ENCODE measurements at regions not wholly inside any gene's neighbourhood (a gene's known extent, or its start where the extent isn't known, plus 50 kb on each side); places are given as distances from the start of the nearest gene placed in this dataset.

DNA sequence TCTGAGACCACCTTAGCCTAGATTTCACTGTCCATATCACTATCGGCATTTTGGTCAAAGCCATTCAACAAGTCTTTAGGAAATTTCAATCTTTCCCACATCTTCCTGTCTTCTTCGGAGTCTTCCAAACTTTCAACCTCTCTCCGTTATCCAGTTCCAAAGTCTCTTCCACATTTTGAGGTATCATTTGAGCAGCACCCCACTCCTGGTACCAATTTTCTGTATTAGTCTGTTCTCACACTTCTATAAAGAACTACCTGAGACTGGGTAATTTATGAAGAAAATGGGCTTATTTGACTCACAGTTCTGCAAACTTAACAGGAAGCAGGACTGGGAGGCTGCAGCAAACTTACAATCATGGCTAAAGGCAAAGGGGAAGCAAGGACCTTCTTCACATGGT, 215.5 kb downstream of the CYLC2 start:
- dilution Hi-C loops (cut with MboI; ENCODE audit: extremely low pct_ligation_motif_present, low sequenced_read_pairs) = no loop called here

DNA sequence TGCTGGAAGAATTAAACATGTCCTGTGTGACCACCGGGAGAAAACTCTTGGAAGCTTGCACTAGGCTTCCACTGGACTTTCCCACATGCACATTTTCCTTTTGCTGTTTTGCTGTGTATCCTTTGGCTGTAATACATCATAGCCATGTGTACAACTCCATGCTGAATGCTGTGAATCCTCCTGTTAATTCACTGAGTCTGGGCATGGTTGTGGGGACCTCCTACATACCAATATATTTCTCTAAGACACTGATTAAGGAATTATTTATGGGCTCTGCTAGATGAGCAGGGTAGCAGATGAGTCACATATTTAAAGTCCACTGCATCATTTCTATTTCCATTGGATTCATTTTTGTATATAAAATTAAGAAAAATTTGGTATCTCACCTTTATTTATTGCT, 220.1 kb downstream of the CYLC2 start:
- no peak overlapping the region for H3K9ac ChIP-seq (replicated peaks; ENCODE audit: extremely low read depth, insufficient read depth, low read length)
- no peaks in the 10 kb centered on the region for H3K4me1 ChIP-seq (ENCODE audit: control insufficient read depth, extremely low read depth, insufficient read depth, low read length)
- no peak overlapping the region for H3K4me2 ChIP-seq (ENCODE audit: insufficient read depth, low read length)
- BruUV-seq (replicated peaks) = no TSS peak
- H3K36me3 ChIP-seq (ENCODE audit: control insufficient read depth in 2 of 2, extremely low read depth in 1 of 2, insufficient read depth in 2 of 2, low read length in 2 of 2) = no peaks in the 10 kb centered on the region
- no peaks in the 10 kb centered on the region for H3K9me1 ChIP-seq (replicated peaks; ENCODE audit: control insufficient read depth, extremely low read depth, insufficient read depth, low read length)
- H4K20me1 ChIP-seq (replicated peaks; ENCODE audit: control insufficient read depth, extremely low read depth, insufficient read depth, low read length) = no peaks in the 10 kb centered on the region
- POLR2A ChIA-PET = no interaction called here
- dilution Hi-C loops (cut with MboI; ENCODE audit: extremely low pct_ligation_motif_present, low sequenced_read_pairs) = no loop called here
- CTCF ChIA-PET = no interaction called here
- intact Hi-C loops (cut with micrococcal nuclease) = no loop called here
- H2AFZ ChIP-seq (ENCODE audit: low read depth, low read length) = no peak overlapping the region
- H3K27me3 ChIP-seq (ENCODE audit: control insufficient read depth in 2 of 2, insufficient read depth in 2 of 2, low read length in 2 of 2) = no peaks in the 10 kb centered on the region
- H3K4me3 ChIP-seq (replicated peaks in 1 of 3; ENCODE audit: insufficient read depth in 1 of 3, low read depth in 1 of 3, low read length in 3 of 3) = no peak overlapping the region
- DNase-seq (ENCODE audit: low read depth, low spot score) (no peak), FAIRE-seq (no peak)
- H3K79me2 ChIP-seq (ENCODE audit: control insufficient read depth, insufficient read depth, low read length) = no peaks in the 10 kb centered on the region
- peaks cover 2% of the 10 kb centered on the region for H3K9me3 ChIP-seq (replicated peaks; ENCODE audit: control insufficient read depth, insufficient read depth, low read length)
- H3K27ac ChIP-seq (ENCODE audit: insufficient read depth, low read depth, low read length) = no peak overlapping the region
- no peak for TF ChIP-seq MAX (IDR thresholded peaks at IDR 0.05; ENCODE audit: insufficient read depth, insufficient read length)
- TF ChIP-seq POLR2AphosphoS5 (IDR thresholded peaks at IDR 0.05; ENCODE audit: insufficient read depth, low read depth, low read length) = no peak
- no peak for TF ChIP-seq MYC (IDR thresholded peaks at IDR 0.05; ENCODE audit: low read depth, low read length)
- TF ChIP-seq CTCF (IDR thresholded peaks at IDR 0.05; ENCODE audit: extremely low read depth in 1 of 2, insufficient read depth in 1 of 2, low read depth in 1 of 2, low read length in 2 of 2) = no peak
- no peak for TF ChIP-seq EZH2 (IDR thresholded peaks at IDR 0.05; ENCODE audit: borderline replicate concordance, low read depth, low read length, severe bottlenecking)
- TF ChIP-seq JUN (IDR thresholded peaks at IDR 0.05; ENCODE audit: borderline replicate concordance, insufficient read depth, insufficient read length, low read depth) = no peak

More for the DNA sequence above, 215.5 kb downstream of the CYLC2 start:
- ChIA-PET CTCF (no interaction called here), POLR2A (no interaction called here)
- intact Hi-C loops (cut with micrococcal nuclease) = no loop called here
- BruUV-seq (replicated peaks) = no TSS peak
- no peak for TF ChIP-seq MYC (IDR thresholded peaks at IDR 0.05; ENCODE audit: low read depth, low read length)
- Histone ChIP-seq H3K9me1 (replicated peaks; ENCODE audit: control insufficient read depth, extremely low read depth, insufficient read depth, low read length) (no peaks in the 10 kb centered on the region), H3K36me3 (ENCODE audit: control insufficient read depth in 2 of 2, extremely low read depth in 1 of 2, insufficient read depth in 2 of 2, low read length in 2 of 2) (no peaks in the 10 kb centered on the region), H3K9me3 (replicated peaks; ENCODE audit: control insufficient read depth, insufficient read depth, low read length) (peaks cover 2% of the 10 kb centered on the region), H3K27me3 (ENCODE audit: control insufficient read depth in 2 of 2, insufficient read depth in 2 of 2, low read length in 2 of 2) (no peaks in the 10 kb centered on the region), H3K27ac (ENCODE audit: insufficient read depth, low read depth, low read length) (no peak overlapping the region), H3K79me2 (ENCODE audit: control insufficient read depth, insufficient read depth, low read length) (no peaks in the 10 kb centered on the region), H3K4me3 (replicated peaks in 1 of 3; ENCODE audit: insufficient read depth in 1 of 3, low read depth in 1 of 3, low read length in 3 of 3) (no peak overlapping the region), H3K4me1 (ENCODE audit: control insufficient read depth, extremely low read depth, insufficient read depth, low read length) (no peaks in the 10 kb centered on the region), H2AFZ (ENCODE audit: low read depth, low read length) (no peak overlapping the region), H3K9ac (replicated peaks; ENCODE audit: extremely low read depth, insufficient read depth, low read length) (no peak overlapping the region), H4K20me1 (replicated peaks; ENCODE audit: control insufficient read depth, extremely low read depth, insufficient read depth, low read length) (no peaks in the 10 kb centered on the region), H3K4me2 (ENCODE audit: insufficient read depth, low read length) (no peak overlapping the region)
- no peak for DNase-seq (ENCODE audit: low read depth, low spot score)
- no peak for FAIRE-seq
